ENCODE measurements at regions not wholly inside any gene's neighbourhood (a gene's known extent, or its start where the extent isn't known, plus 50 kb on each side); places are given as distances from the start of the nearest gene placed in this dataset.

DNA sequence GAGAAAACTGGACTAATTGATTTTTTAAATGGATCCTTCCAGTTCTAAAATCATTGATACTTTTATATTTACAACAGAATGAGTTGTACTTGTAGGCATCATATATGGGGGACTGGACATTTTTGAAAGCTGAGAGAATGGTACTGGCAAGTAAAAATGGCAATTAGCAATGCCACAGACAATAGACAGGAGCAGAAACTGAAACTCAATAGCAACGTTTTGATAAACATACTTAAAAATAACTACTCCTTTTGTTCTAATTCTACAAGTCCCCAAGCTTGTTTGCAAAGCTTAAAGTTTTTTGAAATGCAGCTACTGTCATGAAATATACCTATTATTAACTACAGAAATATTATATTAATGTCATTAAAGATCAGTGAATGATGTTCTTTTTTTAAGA lies 52.8 kb upstream of the FBXL7 start:
- DNase-seq (ENCODE audit: low spot score) (no peak), FAIRE-seq (no peak)

DNA sequence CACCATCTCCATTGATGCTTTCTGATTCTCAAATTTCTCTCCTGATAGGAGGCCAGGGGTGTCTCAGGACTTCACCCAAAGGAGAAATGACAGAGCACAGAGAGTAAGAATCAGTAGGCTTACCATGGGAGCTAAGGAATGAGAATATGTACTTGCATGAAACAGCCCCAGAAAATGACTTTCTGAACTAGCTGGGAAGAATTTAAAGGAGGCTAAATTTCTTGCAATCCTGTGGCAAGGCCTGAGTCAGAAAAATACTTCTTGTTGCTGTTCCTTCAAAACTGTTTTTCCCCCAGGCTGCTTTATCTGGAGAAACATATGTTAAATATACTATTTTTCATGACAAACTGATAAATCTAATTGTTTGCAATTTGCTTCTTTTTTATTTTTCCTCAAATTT lies 53.4 kb upstream of the FBXL7 start:
- no peak for FAIRE-seq
- DNase-seq (ENCODE audit: low spot score), result no peak

DNA sequence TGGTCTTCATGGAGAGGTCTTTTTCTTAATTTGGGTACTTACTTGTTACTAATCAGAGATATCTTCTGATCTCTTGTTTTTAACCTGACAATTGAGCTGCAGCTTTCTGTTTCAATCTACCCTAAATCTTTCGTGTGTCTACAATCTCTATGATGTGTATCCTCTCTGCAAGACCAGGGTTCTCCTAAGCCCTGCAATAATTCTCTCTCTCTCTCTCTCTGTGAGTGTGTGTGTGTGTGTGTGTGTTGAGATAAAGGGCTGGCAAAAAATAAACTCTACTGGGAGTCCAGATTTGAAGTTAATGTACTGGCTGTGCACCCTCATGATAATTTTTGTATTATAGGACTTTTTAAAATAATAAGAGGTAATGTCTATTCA lies 57.8 kb upstream of the FBXL7 start:
- FAIRE-seq (no peak), DNase-seq (ENCODE audit: low spot score) (no peak)

DNA sequence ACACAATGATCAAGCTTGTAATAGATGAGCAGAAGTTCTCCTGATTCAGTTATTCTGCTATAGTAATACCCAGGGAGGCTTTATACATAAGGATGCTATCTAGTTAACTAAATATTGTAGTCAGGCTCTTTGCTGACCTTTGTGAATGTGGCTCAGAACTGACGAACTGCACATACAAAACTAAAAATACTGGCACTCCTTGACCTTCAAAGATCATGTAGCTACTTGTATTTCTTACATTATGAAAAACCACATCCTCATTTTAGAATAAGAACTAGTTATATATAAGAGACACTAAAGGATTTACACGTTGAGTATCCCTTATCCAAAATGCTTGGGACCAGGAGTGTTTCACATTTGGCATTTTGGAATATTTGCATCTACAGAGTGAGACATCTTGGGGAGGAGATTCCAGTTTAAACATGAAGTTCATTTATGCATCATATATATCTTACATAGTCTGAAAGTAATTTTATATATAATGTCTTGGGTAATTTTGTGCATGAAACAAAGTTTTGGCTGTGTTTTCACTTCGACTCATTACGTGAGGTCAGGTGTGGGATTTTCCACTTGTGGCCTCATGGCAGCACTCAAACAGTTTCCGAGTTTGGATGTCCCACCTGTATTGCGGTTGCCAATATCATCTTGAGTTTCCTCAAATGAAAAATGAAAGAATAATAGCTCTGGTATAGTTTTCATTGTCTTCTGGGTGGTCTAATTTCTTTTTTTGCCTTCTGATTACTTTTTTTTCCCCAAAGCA lies 58.4 kb upstream of the FBXL7 start:
- no peak for FAIRE-seq
- no peak for DNase-seq (ENCODE audit: low spot score)

DNA sequence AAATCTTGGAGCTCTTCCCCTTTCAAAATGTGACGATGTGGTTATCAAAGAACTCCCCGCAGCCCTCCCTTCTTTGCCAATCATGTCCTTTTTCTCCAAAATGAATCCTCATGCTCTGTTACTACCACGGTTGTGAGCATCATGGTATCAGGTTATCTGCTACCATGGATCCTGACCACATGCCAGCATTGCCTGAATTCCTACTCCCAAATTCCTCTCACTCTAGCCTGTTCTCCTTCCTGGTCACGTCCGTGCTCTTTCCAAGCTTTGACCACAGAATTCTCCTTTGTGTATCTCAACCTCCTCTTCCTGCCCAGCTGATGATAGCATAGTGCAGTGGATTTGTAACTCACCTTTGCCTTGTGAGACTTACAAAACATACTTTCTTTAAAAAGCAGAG lies 59.5 kb upstream of the FBXL7 start:
- peak; percentile 23 for FAIRE-seq
- DNase-seq (ENCODE audit: low spot score), result peak; percentile 58

DNA sequence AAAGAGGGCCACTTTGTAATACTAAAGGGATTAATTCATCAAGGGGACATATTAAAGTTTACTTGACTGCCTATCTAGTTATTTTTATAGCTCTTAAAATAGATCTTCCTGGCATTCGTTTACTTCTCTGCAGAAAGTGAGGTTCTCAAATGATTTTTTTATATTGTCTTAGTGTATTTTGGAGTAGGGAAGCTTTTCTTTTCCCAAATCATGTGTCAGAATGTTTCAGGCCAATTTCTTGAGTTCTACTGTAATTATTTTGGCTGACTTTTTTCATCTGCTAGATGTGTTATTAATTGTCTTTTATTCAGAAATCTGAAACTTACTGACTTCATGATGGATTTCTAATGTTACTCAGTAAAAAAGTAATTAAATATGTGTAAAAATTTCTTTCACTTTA lies 60.2 kb upstream of the FBXL7 start:
- DNase-seq (ENCODE audit: low spot score) (no peak), FAIRE-seq (no peak)

DNA sequence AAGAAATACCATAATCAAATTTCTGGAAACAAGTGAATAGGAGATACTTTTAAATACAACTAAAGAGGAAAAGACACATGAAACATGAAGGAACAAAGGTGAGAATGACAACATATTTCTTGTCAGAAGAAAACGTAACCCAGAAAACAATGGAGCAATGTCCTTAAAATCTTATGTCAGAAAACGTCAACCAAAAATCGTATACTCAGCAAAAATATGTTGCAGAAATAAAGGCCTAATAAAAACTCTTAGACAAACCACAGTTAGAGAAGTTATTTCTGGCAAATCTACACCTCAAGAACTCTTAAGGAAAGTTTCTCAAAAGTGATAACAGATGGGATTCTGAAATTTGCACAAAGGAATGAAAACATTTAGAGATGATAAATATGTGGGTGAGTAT lies 66.3 kb upstream of the FBXL7 start:
- FAIRE-seq (no peak), DNase-seq (ENCODE audit: low spot score) (no peak)

DNA sequence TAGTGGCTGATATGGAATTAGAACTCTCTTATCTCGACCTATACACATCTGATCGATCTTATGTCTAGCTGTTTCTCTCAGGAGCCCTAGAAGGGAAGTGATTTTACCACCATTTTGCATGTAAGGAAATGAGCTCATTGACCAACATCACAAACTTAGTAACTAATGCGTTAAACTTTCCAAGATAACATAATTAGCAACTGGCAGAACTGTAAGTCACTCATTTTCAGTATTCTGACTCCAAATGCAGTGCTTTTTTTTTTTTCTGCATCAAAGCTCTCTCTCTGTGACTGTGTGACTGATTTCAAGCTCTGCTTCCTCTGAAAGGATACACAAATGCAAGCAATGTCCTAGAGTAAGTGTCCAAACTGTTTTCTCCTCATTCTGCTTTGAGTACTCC lies 68.1 kb upstream of the FBXL7 start:
- DNase-seq (ENCODE audit: low spot score) (no peak), FAIRE-seq (no peak)

DNA sequence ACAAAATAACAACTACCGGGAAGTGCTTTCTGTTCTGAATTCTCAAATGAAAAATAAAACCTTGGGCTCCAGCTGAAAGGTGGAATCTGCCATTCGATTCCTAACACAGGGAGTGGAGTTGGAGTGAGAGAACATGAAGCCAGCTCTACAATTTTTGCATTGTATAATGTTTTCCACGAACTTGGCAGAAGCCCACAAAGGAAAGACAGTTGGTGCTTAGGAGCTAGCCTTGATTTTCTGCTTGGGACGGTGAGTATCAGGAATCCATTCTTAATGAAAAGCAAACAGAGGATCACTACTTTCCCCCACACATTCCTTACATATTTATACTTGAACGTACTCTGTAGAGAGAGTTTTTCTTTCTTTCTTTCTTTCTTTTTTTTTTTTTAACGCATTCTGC lies 74.2 kb upstream of the FBXL7 start:
- FAIRE-seq (no peak), DNase-seq (ENCODE audit: low spot score) (peak; percentile 14)

DNA sequence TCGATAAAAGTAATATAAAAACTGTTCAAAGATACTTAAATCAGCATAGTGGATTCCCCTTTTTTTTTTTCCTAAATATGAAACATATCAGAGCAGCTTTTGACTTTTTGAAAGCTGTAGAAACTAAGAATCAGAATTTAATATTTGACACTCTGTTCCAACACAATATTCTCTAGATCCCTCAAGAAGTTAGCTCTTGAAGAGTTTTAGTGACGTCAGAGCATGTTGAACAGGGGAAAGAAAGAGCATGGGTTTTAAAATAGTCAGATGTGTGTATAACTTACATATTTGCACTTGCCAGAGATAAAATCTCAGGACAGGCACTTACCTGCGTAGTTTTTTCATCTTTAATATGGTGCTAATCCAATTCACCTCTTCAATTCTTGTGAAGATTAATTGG lies 75.2 kb upstream of the FBXL7 start:
- DNase-seq (ENCODE audit: low spot score) (no peak), FAIRE-seq (no peak)

DNA sequence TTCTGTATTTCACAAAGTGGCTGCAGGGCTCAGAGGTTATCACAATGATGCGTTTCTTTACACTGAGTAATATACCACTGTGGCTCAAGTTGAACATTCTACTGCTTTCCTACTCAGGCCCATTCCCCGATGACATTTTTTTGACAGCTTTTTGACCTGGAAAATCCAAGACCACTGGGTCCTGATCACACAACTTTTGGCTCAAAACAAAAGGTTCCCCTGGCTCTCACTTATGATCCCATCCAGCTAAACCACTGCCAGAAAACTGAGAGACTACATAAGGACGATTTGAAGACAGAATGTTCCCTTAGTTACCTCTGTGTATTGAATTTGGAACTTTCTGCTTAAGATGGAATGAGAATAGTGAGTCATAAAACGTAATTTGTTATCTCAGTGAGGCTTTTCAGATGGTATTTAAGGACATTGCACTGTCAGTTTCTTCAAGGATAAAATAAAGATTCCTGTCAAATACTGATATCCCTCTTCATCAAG lies 78.0 kb upstream of the FBXL7 start:
- FAIRE-seq (no peak), DNase-seq (ENCODE audit: low spot score) (no peak)

DNA sequence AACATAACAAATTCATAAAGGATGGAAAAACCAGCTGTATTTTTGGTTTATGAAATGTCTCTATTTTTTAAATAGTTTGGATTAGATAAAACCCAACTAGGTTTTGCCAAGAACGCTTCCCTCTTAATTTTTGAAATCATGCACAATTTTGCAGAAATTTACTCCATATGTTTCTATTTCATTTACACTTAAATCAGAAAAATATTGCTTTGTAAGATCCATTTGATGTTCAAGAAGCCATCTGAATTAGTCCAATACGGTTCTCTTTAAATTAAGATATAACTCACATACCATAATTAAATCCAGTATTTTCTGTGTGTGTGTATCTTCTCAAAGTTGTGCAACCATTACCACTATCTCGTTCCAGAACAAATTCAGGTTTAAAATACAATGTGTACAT lies 78.6 kb upstream of the FBXL7 start:
- DNase-seq (ENCODE audit: low spot score) (no peak), FAIRE-seq (no peak)

DNA sequence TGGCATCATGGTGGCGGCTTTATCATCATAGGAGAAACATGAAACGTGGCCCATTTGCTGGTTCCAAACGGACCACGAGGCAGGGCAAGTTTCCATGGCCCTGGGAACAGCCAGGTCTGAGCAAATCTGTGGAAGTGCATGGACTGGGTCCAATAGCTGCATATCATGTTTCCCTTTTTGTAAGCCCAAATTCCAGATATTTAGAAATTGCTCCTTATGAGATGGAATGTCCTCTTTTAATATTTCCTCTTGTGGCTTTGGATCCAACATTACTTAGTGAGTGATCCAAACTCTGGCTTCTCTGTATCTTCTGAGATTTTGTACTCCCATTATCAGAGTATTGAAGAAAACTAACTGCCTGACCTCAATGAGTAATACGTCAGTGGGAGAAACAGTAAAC lies 79.8 kb upstream of the FBXL7 start:
- FAIRE-seq, result no peak
- DNase-seq (ENCODE audit: low spot score), result no peak

DNA sequence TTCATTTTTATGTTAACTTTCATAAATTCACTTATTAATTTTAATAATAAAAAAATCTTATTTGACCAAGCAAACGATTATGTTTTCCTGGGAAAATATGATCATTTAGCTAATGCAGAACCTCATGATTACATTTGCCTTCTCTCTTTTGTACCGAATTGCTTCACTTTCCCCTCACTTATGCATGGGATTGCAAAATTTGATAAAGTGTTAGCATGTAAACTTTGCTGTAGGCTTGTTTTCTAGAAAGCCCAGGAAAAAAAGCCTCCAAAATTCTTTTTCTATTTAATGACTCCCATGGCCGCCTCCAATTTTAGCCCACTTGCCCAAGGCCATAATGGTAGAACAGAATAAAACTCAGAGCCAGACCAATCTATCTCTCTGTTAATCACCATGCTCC lies 82.8 kb upstream of the FBXL7 start:
- FAIRE-seq, result no peak
- DNase-seq (ENCODE audit: low spot score), result no peak

DNA sequence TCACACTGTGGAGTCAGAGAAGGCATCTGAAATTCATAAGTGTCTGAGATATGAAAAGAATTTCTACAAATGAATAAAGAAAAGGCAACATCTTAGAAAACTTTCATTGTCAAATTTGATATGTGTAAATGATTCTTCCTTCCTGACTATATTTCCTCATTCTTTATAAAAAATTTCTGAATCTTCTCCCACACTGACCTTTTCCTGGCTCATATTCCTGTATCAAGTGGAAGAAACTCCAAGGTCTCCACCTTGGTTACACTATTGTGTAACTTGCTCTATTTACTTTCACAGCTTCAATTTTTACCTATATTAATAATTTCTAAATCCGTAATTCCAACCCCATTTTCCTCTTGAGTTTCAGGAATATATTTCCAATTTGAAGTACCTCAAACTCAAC lies 93.5 kb upstream of the FBXL7 start:
- no peak for FAIRE-seq

DNA sequence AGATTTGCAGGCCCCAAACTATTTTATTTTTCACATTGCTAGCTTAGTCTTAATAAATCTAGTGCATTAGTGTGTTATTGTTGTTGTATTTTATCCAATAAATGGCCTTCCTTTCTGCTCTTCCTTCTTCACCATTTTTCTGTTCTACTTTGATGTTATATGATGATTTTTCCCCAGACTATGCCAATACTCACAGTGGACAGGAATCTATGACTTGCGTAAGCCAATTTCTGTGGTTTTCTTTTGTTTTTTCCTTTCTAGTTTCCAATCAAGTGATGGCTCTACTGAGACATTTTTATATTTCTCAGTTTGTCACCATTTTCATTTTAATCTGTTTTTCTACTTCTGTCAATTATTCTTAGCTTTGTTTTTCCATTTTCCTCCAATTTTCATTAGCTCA lies 106.8 kb upstream of the FBXL7 start:
- no peak for DNase-seq (ENCODE audit: low spot score)
- no peak for FAIRE-seq

More for the DNA sequence above, 93.5 kb upstream of the FBXL7 start:
- DNase-seq (ENCODE audit: low spot score), result no peak

DNA sequence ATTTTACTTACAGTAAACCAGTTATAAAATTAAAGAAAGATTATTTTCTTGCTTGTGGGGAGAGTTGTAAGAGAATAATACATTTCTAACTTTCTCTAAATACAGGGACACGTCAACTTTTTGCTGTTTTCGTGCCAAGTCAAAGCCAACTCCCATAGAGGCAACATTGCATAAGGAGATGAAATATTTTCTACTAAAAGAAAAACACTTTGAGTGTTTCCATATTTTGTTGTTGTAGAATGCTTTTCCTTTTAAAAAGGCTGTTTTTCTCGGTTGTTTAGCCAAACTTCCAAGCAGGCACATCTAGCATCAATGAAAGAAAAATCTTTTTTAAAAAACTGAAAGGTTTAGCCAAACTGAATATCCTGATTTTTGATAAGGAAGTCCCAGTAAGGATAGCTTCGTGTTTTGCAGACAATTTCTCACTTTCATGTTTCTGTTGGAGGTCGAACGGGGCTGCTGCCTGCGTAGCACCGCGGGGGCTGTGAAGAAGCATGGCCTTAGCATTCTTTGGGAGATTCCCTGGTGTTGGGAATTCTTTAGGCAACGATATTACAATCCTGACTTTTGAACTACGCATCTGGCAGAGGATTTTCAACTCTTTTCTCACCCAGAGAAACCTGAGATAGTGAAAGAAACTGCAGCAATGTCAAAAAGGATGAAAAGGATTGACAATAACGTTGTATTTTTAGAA lies 108.1 kb upstream of the FBXL7 start:
- FAIRE-seq (no peak), DNase-seq (ENCODE audit: low spot score) (no peak)

DNA sequence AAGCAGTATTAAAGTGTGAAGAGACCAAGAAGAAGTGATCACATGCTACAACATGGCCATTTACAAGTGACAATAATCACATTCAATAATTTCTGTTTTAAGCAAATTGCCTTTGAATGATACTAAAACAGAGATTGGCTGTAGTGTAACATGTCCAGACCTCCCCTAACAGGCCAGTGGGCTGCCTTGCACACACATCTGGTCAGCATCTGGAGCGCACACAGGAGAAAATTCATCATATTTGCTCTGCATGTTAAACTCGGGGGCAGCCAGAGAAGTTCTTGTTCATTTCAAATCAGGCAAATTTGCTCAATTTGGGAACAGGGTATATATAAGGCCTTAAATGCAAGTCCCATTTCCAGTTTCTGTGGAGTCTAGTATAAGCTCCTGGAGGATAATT lies 111.1 kb upstream of the FBXL7 start:
- DNase-seq (ENCODE audit: low spot score) (no peak), FAIRE-seq (no peak)

DNA sequence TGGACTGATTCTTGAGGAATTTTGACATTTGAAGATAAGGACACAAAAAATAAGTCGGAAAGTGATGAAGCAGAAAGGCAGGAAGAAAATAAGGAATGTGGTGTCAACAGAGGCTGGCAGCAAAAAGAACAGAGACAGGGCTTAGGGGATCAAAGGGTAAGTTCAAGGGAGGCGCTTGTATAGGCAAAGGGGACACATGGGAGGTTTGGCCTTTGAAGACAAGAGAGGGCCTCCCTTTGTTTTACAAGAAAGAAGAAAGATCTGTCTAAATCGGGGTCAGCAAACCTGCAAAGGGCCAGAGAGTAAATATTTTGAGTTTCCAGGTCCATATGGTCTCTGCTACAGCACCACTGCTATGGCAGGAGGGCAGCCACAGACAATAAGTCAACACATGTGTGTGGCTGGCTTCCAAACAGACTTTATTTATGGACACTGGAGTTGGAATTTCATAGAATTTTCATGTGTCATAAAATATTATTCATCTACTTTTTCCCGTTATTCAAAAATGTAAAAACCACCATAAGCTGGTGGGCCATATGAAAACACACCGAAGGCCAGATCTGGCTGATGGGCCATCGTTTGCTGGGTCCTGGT lies 112.0 kb upstream of the FBXL7 start:
- no peak for DNase-seq (ENCODE audit: low spot score)
- no peak for FAIRE-seq

DNA sequence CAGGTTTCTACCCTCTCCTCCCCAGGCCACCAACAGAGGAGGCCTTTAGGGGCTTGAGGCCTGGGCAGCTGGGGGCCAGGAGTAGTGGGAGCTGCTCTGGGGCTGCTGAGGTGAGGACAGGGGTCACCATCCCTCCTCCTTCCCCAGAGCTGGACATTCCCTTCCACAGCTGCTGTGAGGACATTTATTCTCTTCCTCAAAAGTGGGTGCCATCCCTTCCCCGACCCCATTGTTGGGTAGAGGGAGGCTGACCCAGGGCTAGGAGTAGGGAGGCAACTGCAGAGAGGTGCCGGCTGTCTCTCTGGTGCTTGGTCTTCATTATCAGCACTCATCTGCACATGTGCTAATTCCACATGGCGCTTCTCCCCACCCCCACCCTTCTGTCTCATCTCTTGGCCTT lies 113.9 kb upstream of the FBXL7 start:
- DNase-seq (ENCODE audit: low spot score), result no peak
- no peak for FAIRE-seq

DNA sequence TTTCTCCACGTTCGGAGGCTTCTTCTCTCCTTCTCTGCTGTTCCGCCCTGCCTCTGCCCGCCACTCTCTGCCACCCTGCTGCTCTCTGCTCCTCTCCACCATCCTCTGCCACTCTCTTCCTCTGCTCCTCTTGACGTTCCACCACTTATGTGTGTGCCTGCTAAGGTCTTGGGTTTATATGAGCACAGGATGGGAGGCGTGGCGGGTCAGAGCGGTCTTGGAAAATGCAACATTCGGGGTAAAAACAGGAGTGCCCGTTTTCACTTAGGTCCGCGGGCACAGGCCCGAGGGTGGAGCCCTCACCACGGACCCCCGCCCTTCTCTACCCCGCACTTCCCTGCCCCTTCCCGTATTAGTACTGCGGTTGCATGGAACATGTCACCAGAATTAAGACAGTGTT lies 114.4 kb upstream of the FBXL7 start:
- FAIRE-seq (no peak), DNase-seq (ENCODE audit: low spot score) (no peak)

DNA sequence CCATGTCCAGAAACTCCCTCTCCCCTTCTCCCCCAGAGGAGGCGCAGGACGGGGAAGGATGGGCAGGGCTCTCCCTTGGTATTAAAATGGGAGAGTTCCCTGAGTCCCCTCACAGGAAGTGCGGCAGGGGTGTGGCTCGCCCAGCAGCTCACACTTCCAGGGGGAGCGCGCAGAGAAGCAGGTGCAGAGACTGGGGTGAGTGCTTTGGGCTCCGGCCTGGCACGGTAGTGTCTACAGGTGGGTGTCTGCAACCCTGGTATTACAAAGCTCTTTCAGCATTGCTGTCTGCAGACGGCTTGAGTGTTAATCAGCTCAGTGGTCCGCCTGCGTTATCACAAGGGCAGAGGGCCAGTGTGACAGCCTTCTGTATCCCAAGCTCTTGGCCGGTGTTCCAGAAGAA lies 114.9 kb upstream of the FBXL7 start:
- FAIRE-seq, result no peak
- no peak for DNase-seq (ENCODE audit: low spot score)

DNA sequence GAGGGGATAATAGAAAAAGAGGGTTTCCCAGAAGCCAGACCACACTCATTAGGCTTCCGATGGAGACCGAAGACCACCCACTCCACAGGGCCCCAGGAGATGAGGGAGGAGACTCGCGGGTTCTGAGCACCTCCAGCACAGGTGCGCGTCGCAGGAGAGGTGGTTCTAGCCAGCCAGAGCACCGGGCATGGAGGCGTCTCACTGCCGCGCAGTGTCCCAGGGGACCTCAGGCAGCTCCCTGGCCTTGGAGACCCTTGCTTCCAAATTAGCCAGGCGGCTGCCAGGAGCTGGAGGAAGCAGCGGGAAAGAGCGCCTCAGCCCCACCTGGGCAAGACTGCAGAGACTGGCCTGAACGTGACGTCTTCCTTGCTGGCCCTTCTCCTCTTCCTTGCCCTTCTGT lies 115.4 kb upstream of the FBXL7 start:
- FAIRE-seq, result no peak

More for the DNA sequence above, 115.4 kb upstream of the FBXL7 start:
- DNase-seq (ENCODE audit: low spot score), result no peak
